ENCODE measurements at regions not wholly inside any gene's neighbourhood (a gene's known extent, or its start where the extent isn't known, plus 50 kb on each side); places are given as distances from the start of the nearest gene placed in this dataset.

DNA sequence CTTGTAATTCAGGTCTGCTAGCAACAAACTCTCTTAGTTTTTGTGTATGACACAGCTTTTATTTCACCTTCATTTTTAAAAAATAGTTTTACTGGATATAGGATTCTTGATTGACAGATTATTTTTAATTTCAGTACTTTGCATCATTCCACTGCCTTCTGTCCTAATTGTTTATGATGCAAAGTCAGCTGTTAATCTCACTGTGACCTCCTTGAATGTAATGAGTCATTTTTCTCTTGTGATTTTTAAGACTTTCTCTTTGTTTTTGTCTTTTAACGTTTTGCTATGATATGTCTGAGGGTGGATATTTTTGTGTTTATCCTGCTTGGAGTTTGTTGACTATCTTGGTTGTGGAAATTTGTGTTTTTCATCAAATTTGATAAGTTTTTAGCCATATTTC lies 126.3 kb upstream of the FBXO33 start:
- no peak for DNase-seq (ENCODE audit: low read depth in 2 of 2)
- Histone ChIP-seq H3K36me3 (ENCODE audit: control insufficient read depth, insufficient read depth, low read length) (no peaks in the 10 kb centered on the region), H3K9ac (ENCODE audit: insufficient read depth, low read length) (no peak overlapping the region), H3K79me2 (ENCODE audit: control insufficient read depth, insufficient read depth, low read length) (no peaks in the 10 kb centered on the region), H3K9me3 (ENCODE audit: control insufficient read depth, insufficient read depth, low read depth, low read length) (no peaks in the 10 kb centered on the region), H3K4me1 (ENCODE audit: control insufficient read depth, extremely low read depth, insufficient read depth, low read length) (no peaks in the 10 kb centered on the region), H3K4me3 (replicated peaks in 1 of 4; ENCODE audit: control extremely low read depth in 1 of 4, insufficient read depth in 1 of 4, low read depth in 3 of 4, low read length in 4 of 4) (no peak overlapping the region), H2AFZ (ENCODE audit: low read length) (no peak overlapping the region), H3K27ac (ENCODE audit: insufficient read depth, low read length) (no peak overlapping the region), H4K20me1 (ENCODE audit: control insufficient read depth, extremely low read depth, insufficient read depth, low read length) (no peaks in the 10 kb centered on the region), H3K4me2 (ENCODE audit: extremely low read depth, insufficient read depth, low read length) (no peak overlapping the region), H3K27me3 (ENCODE audit: control insufficient read depth, insufficient read depth, low read length) (no peaks in the 10 kb centered on the region)
- no peak for TF ChIP-seq EZH2 (IDR thresholded peaks at IDR 0.05; ENCODE audit: low read length, missing control alignments)
- TF ChIP-seq, protein P1, sequence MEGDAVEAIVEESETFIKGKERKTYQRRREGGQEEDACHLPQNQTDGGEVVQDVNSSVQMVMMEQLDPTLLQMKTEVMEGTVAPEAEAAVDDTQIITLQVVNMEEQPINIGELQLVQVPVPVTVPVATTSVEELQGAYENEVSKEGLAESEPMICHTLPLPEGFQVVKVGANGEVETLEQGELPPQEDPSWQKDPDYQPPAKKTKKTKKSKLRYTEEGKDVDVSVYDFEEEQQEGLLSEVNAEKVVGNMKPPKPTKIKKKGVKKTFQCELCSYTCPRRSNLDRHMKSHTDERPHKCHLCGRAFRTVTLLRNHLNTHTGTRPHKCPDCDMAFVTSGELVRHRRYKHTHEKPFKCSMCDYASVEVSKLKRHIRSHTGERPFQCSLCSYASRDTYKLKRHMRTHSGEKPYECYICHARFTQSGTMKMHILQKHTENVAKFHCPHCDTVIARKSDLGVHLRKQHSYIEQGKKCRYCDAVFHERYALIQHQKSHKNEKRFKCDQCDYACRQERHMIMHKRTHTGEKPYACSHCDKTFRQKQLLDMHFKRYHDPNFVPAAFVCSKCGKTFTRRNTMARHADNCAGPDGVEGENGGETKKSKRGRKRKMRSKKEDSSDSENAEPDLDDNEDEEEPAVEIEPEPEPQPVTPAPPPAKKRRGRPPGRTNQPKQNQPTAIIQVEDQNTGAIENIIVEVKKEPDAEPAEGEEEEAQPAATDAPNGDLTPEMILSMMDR (conservative IDR thresholded peaks at IDR 0.05 in 1 of 2, IDR thresholded peaks at IDR 0.05 in 1 of 2; ENCODE audit: low read depth in 1 of 2, low read length in 2 of 2), result no peak

DNA sequence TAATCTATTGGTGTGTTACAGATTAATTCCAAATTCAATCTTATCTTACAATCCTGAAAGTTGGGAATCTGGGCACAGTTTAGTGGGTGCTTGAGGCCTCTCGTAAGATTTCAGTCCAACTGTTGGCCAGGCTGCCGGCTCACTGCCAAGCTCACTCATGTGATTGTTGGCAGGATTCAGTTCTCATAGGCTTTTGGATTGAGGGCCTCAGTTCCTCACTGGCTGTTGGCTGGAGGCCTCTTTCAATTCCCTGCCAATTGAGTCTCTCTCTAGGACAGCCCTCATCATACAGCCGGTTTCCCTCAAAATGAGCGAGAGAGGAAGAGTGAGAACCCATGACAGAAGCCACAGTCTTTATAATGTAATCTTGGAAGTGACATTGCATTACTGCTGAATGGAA lies 123.5 kb upstream of the FBXO33 start:
- H3K27me3 ChIP-seq (ENCODE audit: control insufficient read depth, insufficient read depth, low read length), result no peaks in the 10 kb centered on the region
- no peaks in the 10 kb centered on the region for H3K9me3 ChIP-seq (ENCODE audit: control insufficient read depth, insufficient read depth, low read depth, low read length)
- H3K4me2 ChIP-seq (ENCODE audit: extremely low read depth, insufficient read depth, low read length), result no peak overlapping the region
- H3K79me2 ChIP-seq (ENCODE audit: control insufficient read depth, insufficient read depth, low read length), result no peaks in the 10 kb centered on the region
- no peaks in the 10 kb centered on the region for H3K4me1 ChIP-seq (ENCODE audit: control insufficient read depth, extremely low read depth, insufficient read depth, low read length)
- no peak for TF ChIP-seq EZH2 (IDR thresholded peaks at IDR 0.05; ENCODE audit: low read length, missing control alignments)
- TF ChIP-seq, protein P1 (conservative IDR thresholded peaks at IDR 0.05 in 1 of 2, IDR thresholded peaks at IDR 0.05 in 1 of 2; ENCODE audit: low read depth in 1 of 2, low read length in 2 of 2), result no peak
- H3K9ac ChIP-seq (ENCODE audit: insufficient read depth, low read length), result no peak overlapping the region
- H3K36me3 ChIP-seq (ENCODE audit: control insufficient read depth, insufficient read depth, low read length), result no peaks in the 10 kb centered on the region
- no peak overlapping the region for H2AFZ ChIP-seq (ENCODE audit: low read length)
- DNase-seq (ENCODE audit: low read depth in 2 of 2), result no peak
- H4K20me1 ChIP-seq (ENCODE audit: control insufficient read depth, extremely low read depth, insufficient read depth, low read length), result no peaks in the 10 kb centered on the region
- no peak overlapping the region for H3K27ac ChIP-seq (ENCODE audit: insufficient read depth, low read length)
- H3K4me3 ChIP-seq (replicated peaks in 1 of 4; ENCODE audit: control extremely low read depth in 1 of 4, insufficient read depth in 1 of 4, low read depth in 3 of 4, low read length in 4 of 4), result no peak overlapping the region

DNA sequence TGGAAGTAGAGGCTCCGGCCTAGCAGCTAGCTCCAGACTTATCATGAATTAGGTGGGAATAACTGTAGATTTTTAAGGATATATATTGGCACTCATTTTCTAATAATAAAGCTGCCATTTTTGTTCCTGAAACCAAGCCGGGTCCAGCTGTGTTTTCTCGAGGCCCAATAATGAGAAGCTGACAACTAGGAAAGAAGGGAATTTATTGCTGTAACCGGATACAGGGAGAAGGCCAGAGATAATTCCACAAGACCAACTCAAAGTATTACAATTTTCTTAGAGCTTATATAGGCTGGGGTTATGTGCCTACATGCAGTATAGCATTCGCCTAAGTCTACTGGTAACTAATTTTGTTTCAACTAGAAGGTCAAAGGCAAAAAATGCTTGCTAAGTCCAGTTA lies 122.3 kb upstream of the FBXO33 start:
- Histone ChIP-seq H3K4me3 (replicated peaks in 1 of 4; ENCODE audit: control extremely low read depth in 1 of 4, insufficient read depth in 1 of 4, low read depth in 3 of 4, low read length in 4 of 4) (no peak overlapping the region), H3K4me2 (ENCODE audit: extremely low read depth, insufficient read depth, low read length) (no peak overlapping the region), H3K9ac (ENCODE audit: insufficient read depth, low read length) (no peak overlapping the region), H3K79me2 (ENCODE audit: control insufficient read depth, insufficient read depth, low read length) (no peaks in the 10 kb centered on the region), H2AFZ (ENCODE audit: low read length) (no peak overlapping the region), H4K20me1 (ENCODE audit: control insufficient read depth, extremely low read depth, insufficient read depth, low read length) (no peaks in the 10 kb centered on the region), H3K27ac (ENCODE audit: insufficient read depth, low read length) (no peak overlapping the region), H3K36me3 (ENCODE audit: control insufficient read depth, insufficient read depth, low read length) (no peaks in the 10 kb centered on the region), H3K4me1 (ENCODE audit: control insufficient read depth, extremely low read depth, insufficient read depth, low read length) (no peaks in the 10 kb centered on the region), H3K27me3 (ENCODE audit: control insufficient read depth, insufficient read depth, low read length) (no peaks in the 10 kb centered on the region), H3K9me3 (ENCODE audit: control insufficient read depth, insufficient read depth, low read depth, low read length) (no peaks in the 10 kb centered on the region)
- TF ChIP-seq, protein P1 (conservative IDR thresholded peaks at IDR 0.05 in 1 of 2, IDR thresholded peaks at IDR 0.05 in 1 of 2; ENCODE audit: low read depth in 1 of 2, low read length in 2 of 2), result no peak
- TF ChIP-seq EZH2 (IDR thresholded peaks at IDR 0.05; ENCODE audit: low read length, missing control alignments), result no peak
- no peak for DNase-seq (ENCODE audit: low read depth in 2 of 2)

Measured in fibroblast of lung (primary cell).